NCI-H2227 treated with DMSO at 0.1 percent for 48 hours (cell line): ENCODE measurements at regions not wholly inside any gene's neighbourhood (a gene's known extent, or its start where the extent isn't known, plus 50 kb on each side); places are given as distances from the start of the nearest gene placed in this dataset.
"Not testable (repeated sequence)": the region's sequence is repeated elsewhere in the genome, so short reads cannot be mapped to it uniquely, and the experiment has no call there.

Experiments
- DNase-seq: peaks from one replicate; lab custom pipeline; 2025; lab: John Stamatoyannopoulos, UW

GRCh38 chr17:15860774-15861173, 84.2 kb upstream of the ADORA2B start:
- DNase-seq = not testable (repeated sequence)

DNA sequence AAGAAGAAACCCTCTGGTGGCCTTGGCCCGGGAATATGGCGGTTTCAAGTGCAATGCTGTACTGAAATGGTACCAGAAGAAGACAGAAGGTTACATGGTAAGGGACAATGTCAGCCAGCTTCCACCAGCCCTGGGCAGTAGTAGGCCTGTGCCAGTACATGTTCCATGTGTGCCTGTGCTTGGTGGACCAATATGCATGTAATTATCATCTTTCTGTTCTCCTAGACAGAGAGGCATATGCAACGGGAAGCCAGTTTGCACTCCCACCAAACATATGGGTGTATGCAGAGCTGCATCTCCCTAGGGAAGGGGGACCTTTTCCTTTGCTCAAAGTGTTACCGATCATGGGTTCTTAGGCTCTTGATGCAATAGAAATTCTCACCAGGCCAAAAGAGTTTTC, 80.9 kb upstream of the ADORA2B start:
- DNase-seq = not testable (repeated sequence)

DNA sequence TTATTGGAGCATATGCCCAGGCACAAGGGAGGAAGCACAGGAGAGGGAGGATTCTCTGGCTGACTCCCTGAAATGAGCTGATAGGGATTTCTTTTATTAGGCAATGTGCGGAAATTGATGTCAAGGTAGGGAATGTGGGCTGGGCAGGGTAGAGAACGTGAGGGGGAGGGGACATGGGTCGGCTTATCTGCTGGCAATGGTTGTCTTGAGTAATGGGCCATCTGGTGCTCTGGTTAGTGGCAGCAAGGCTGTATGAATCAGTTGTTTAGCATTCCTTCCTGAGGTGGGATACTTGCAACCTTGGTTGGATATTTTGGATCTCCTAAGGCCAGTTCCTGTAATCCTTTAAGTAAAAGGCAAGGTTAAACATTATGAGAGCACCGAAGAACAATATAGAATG, 80.5 kb upstream of the ADORA2B start:
- not testable (repeated sequence) for DNase-seq

- DNase-seq = not testable (repeated sequence)
Observed at GRCh38 chr17:15866015-15866414, 78.9 kb upstream of the ADORA2B start.

GRCh38 chr17:15867331-15867730, 77.6 kb upstream of the ADORA2B start:
- DNase-seq = not testable (repeated sequence)

DNA sequence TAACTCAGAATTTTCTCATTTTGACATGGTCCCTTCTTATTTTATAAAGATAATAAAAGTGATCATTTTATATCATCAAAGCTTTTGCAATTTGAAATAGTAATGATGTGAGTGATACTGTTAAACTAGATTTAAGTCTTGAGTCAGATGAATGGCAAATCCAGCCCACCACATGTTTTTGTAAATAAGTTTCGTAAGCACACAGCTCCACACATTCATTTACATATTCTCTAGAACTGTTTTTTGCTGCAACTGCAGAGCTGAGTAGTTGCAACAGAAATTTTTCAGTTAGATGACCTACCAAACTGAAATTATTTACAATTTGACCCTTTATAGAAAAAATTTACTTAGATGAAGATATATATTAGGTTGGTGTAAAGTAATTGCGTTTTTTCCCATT, 75.1 kb upstream of the ADORA2B start:
- not testable (repeated sequence) for DNase-seq

- DNase-seq = not testable (repeated sequence)
Observed at GRCh38 chr17:15872677-15873076, 72.3 kb upstream of the ADORA2B start.

GRCh38 chr17:15877882-15878500, 66.9 kb upstream of the ADORA2B start:
- DNase-seq = not testable (repeated sequence)

DNA sequence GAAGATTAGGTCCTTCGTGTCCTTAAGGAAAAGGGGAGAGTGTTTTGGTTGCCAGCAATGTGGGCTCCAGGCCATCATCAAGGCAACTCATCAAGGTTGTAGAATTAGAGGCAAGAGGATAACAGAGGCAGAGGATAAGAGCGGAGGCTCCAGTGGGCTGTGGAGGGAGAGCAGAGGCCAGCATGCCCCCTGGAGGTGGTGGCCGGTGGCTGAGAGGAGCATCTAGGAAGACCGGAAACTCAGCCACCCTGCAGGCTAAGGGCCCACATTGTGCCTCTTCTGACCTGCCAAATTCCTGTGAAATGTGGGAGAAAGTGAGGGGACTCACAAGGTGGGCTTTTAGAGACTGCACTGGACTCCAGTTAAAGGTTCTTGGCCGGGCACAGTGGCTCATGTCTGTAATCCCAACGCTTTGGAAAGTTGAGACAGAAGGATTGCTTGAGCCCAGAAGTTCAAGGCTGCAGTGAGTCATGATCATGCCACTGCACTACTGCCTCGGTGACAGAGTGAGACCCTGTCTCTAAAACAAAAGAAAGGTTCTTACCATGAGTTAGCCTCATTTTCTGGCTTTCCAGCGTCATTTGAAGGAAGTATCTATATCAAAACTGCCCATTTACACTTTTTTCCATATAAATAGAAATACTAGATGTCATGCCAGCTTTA, 62.7 kb upstream of the ADORA2B start:
- no peak for DNase-seq

- no peak for DNase-seq
Observed at GRCh38 chr17:15882777-15883176, 62.2 kb upstream of the ADORA2B start.

GRCh38 chr17:15883617-15884111, 61.3 kb upstream of the ADORA2B start:
- no peak for DNase-seq

DNA sequence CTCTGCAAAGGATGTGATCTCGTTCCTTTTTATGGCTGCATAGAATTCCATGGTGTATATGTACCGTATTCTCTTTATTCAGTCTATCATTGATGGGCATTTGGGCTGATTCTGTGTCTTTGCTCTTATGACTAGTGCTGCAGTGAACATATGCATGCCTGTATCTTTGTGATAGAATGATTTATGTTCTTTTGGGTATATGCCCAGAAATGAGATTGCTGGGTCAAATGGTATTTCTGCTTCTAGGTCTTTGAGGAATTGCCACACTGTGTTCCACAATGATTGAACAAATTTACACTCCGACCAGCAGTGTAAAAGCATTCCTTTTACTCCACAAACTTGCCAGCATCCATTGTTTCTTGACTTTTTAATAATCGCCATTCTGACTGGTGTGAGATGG, 60.2 kb upstream of the ADORA2B start:
- no peak for DNase-seq

- no peak for DNase-seq
Observed at GRCh38 chr17:15885770-15886169, 59.2 kb upstream of the ADORA2B start.

DNA sequence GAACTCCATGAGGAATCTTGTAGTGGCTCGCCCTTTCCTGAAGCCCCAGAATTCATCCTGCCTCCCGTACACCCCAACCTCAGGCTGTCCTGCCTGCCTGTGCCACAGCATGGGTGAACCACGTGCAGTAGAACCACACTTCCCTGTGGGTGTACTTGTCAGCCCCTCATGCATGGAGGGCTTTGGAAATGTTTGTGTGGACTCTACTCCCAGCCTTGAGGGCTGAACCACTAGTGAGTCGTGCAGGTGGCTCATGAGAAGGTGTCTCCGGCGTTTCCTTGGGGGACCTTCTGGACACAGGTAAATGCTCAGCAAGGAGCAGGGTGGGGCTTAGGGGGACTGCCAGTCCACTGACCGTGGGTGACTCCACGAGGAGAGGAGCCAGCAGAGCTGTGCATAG, 58.7 kb upstream of the ADORA2B start:
- DNase-seq = no peak

- DNase-seq = no peak
Observed at GRCh38 chr17:15886804-15887203, 58.1 kb upstream of the ADORA2B start.

DNA sequence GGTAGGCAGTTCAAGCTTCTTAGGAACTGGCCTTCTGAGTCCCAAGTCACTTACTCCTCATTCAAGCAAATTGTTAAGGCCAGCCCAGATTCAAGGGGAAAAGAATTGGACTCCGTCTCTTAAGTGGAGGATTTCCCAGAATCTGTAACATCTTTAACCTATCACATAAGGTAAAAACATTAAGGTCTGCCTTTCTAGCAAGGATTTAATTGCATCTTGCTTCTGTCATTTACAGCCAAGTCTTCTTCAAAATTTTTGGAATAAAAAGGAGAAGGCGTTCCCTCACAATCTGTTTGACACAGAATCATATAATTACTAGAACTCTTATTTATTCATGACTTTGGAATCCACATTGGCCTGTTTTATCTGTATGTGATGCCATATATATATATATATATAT, 56.5 kb upstream of the ADORA2B start:
- no peak for DNase-seq

GRCh38 chr17:15890279-15890892, 54.5 kb upstream of the ADORA2B start:
- no peak for DNase-seq

DNA sequence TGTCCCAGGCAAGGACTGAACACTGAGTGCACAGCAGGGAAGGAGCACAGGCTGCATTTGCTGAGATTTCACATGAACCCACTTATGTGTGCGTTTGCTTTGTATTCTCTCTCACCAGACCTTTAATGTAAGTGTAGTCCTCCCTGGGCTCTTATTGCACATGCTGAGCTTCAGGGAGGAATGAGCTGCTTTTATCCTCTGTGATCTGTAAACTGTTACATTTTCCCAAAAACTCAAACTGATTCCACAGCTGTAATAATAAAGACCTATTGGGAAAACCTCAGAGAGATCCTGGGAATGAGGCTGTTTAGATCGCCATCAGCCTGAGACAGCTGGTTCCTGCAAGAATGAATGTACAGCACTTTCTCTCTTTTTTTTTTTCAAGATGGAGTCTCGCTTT, 53.6 kb upstream of the ADORA2B start:
- no peak for DNase-seq

DNA sequence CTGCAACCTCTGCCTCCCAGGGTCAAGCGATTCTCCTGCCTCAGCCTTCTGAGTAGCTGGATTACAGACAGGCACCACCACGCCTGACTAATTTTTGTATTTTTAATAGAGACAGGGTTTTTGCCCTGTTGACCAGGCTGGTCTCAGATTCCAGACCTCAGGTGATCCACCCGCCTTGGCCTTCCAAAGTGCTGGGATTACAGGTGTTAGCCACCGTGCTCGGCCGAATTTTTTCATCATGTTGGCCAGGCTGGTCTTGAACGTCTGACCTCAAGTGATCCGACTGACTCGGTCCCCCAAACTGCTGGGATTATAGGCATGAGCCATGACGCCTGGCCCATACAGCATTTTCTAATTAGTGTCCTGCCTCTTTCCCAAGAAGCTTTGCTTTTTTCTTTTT, 52.7 kb upstream of the ADORA2B start:
- DNase-seq = no peak

- no peak for DNase-seq
Observed at GRCh38 chr17:15892731-15893657, 51.9 kb upstream of the ADORA2B start.

DNA sequence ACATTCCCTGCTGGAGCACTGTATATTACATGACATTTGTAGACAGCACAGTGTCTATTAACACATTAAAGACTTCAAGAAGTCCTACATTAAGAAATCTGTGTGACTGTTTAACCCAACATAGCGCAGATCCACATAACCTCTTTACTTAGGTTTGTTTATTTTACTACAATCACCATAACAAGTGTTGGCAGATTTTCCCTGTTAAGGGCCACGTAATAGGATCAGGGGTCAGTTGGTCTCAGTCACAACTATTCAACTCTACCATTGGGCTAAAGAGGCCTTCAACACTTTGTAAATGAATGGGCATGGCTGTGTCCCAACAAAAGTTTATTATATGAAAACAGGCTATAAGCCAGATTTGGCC, 51.3 kb upstream of the ADORA2B start:
- DNase-seq = no peak

DNA sequence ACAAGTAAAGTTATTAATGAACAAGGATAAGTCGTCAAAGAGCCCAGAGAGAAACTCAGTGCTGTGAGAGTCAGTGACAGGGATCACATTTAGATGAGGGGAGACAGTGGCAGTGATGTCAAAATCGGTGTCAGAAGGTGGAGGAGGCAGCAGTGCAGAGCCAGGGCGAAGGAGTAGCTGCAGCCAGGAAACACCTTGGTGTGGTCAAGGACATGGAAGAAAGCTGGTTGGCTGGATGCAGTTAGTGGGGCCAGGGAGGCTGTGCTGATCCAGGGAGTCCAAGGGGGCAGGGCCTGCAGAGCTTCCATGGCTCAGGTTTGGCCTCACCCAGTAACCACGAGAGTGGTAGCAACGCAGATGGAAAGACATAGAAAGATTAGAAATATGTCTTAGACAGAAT, 50.7 kb upstream of the ADORA2B start:
- DNase-seq = no peak
